ENCODE measurements at regions not wholly inside any gene's neighbourhood (a gene's known extent, or its start where the extent isn't known, plus 50 kb on each side); places are given as distances from the start of the nearest gene placed in this dataset.

DNA sequence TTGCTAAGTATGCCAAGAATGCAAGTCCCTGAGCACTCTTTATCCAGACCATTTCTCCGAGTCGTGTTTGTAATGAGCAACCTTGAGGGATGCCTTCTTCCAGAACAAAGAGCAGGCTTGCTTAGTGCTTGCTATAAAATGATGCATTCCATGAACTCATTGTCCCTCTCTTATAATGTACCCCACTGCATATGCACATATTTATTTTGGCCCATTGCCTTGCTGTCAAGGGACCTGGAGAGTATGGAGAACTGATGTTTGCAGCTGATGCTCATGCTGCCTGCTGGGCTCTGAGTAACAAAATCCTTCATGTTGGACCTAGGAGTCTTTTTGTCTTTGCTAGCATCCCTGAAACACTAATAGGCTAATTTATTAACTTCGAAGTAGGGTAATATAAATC is 97.8 kb upstream of the AADACL2 start:
- no peak for TF ChIP-seq EZH2 (IDR thresholded peaks at IDR 0.05; ENCODE audit: borderline replicate concordance, low read depth, low read length, poor library complexity, severe bottlenecking)
- TF ChIP-seq, protein P1, sequence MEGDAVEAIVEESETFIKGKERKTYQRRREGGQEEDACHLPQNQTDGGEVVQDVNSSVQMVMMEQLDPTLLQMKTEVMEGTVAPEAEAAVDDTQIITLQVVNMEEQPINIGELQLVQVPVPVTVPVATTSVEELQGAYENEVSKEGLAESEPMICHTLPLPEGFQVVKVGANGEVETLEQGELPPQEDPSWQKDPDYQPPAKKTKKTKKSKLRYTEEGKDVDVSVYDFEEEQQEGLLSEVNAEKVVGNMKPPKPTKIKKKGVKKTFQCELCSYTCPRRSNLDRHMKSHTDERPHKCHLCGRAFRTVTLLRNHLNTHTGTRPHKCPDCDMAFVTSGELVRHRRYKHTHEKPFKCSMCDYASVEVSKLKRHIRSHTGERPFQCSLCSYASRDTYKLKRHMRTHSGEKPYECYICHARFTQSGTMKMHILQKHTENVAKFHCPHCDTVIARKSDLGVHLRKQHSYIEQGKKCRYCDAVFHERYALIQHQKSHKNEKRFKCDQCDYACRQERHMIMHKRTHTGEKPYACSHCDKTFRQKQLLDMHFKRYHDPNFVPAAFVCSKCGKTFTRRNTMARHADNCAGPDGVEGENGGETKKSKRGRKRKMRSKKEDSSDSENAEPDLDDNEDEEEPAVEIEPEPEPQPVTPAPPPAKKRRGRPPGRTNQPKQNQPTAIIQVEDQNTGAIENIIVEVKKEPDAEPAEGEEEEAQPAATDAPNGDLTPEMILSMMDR (conservative IDR thresholded peaks at IDR 0.05; ENCODE audit: low read depth, low read length), result no peak
